Naive thymus-derived CD4-positive, alpha-beta T cell (primary cell): ENCODE measurements at regions not wholly inside any gene's neighbourhood (a gene's known extent, or its start where the extent isn't known, plus 50 kb on each side); places are given as distances from the start of the nearest gene placed in this dataset.
"Not testable (repeated sequence)": the region's sequence is repeated elsewhere in the genome, so short reads cannot be mapped to it uniquely, and the experiment has no call there.

Experiments
- ATAC-seq: fragments of 150-1000 bp; cut with Tn5 transposase; 2 replicates; pipeline ENCODE4 v1.10.0; 2021; ENCODE audit warnings: mild to moderate bottlenecking, moderate library complexity
- CTCF ChIA-PET: fragments of 350-600 bp; sonication (Branson Sonifier 250); formaldehyde crosslinking; loops from one replicate; lab custom pipeline; 2021; ENCODE audit warnings: antibody characterized with exemption; lab: Charles Lee
- POLR2A ChIA-PET: fragments of 350-600 bp; sonication (Branson Sonifier 250); formaldehyde crosslinking; loops from one replicate; lab custom pipeline; 2021; ENCODE audit warnings: antibody characterized with exemption, inconsistent platforms; lab: Charles Lee
- DNase-seq, 9 donors: peaks; one replicate each; pipeline versions ENCODE4 v3.0.0 to v3.0.0-alpha.2; 2020 to 2022; ENCODE audit warnings: mixed read lengths in 1 of 9
- H3K27ac ChIP-seq: one replicate; pipeline ENCODE4 v1.7.0; 2013; ENCODE audit warnings: mild to moderate bottlenecking, low read depth, low read length, moderate library complexity
- H3K27me3 ChIP-seq, 2 donors: one replicate each; pipeline ENCODE4 v1.7.0; 2013; ENCODE audit warnings: low read length in 2 of 2, mild to moderate bottlenecking in 2 of 2, moderate library complexity in 2 of 2; ENCODE audit not compliant: control insufficient read depth in 2 of 2, insufficient read depth in 2 of 2
- H3K36me3 ChIP-seq, 3 experiments: 1 replicate in 2 of 3; 2 replicates in 1 of 3; pipeline ENCODE4 v1.7.0; 2013; ENCODE audit warnings: low read length in 3 of 3, mild to moderate bottlenecking in 3 of 3, moderate library complexity in 1 of 3; ENCODE audit not compliant: insufficient read depth in 3 of 3, control insufficient read depth in 2 of 3
- H3K4me1 ChIP-seq, 2 donors: one replicate each; pipeline ENCODE4 v1.7.0; 2013; ENCODE audit warnings: low read length in 2 of 2, mild to moderate bottlenecking in 2 of 2, moderate library complexity in 1 of 2; ENCODE audit not compliant: control insufficient read depth in 2 of 2, insufficient read depth in 2 of 2
- H3K4me3 ChIP-seq: 2 replicates; pipeline ENCODE4 v1.7.0; 2013; ENCODE audit warnings: mild to moderate bottlenecking, low read length
- H3K9me3 ChIP-seq, 3 experiments: 1 replicate in 2 of 3; 2 replicates in 1 of 3; pipeline ENCODE4 v1.7.0; 2013; ENCODE audit warnings: low read length in 3 of 3; ENCODE audit not compliant: control insufficient read depth in 2 of 3
- H3K27ac Mint-ChIP-seq, 9 donors: one replicate each; pipeline ENCODE4 v1.8.0; 2020 to 2022; ENCODE audit warnings: mixed read lengths in 9 of 9, mild to moderate bottlenecking in 8 of 9, moderate library complexity in 5 of 9, inconsistent platforms in 2 of 9
- H3K27me3 Mint-ChIP-seq, 5 donors: one replicate each; pipeline ENCODE4 v1.8.0; 2021 to 2022; ENCODE audit warnings: mixed read lengths in 5 of 5, mild to moderate bottlenecking in 1 of 5
- H3K36me3 Mint-ChIP-seq, 5 donors: one replicate each; pipeline ENCODE4 v1.8.0; 2020 to 2022; ENCODE audit warnings: mixed read lengths in 5 of 5, mild to moderate bottlenecking in 3 of 5, inconsistent platforms in 1 of 5
- H3K4me1 Mint-ChIP-seq, 7 donors: one replicate each; pipeline ENCODE4 v1.8.0; 2020 to 2022; ENCODE audit warnings: mixed read lengths in 7 of 7, mild to moderate bottlenecking in 3 of 7, inconsistent platforms in 1 of 7
- H3K4me3 Mint-ChIP-seq, 10 donors: one replicate each; pipeline ENCODE4 v1.8.0; 2020 to 2022; ENCODE audit warnings: mild to moderate bottlenecking in 10 of 10, mixed read lengths in 10 of 10, moderate library complexity in 6 of 10, inconsistent platforms in 2 of 10
- H3K9me3 Mint-ChIP-seq, 11 donors: one replicate each; pipeline ENCODE4 v1.8.0; 2020 to 2022; ENCODE audit warnings: mixed read lengths in 11 of 11, mild to moderate bottlenecking in 4 of 11, inconsistent platforms in 1 of 11, moderate library complexity in 1 of 11
- intact Hi-C, 2 donors: fragments of 100-400 bp; cut with micrococcal nuclease; formaldehyde crosslinking; loops; one replicate each; pipeline ENCODE4 v1.15.1; 2023

DNA sequence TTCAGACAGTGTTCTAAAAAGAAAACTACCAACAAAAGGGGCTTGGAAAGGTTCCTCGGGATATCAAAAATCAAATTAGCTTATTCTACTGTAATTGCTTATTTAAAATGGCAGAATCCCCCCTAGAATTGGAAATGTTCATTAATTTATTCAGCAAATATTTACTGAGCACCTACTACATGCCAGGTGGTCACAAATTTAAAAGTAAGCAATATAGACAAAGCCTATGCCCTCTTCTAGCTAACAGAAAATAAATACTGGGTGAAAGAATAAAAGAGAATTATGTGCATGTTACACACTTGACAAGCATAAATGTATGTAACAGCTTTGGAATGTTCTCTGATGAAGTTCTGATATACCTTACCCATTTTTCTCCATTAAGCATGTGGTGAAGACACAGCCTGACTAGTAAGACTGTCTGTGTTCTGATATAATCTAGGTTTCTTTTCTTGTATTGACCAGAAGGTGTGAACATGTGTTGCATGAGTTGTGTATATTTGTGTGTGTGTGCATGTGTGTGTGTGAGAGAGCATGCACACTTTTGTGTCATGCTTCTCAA lies 606.7 kb upstream of the CITED2 start:
- H3K36me3 ChIP-seq: no peaks in the 10 kb centered on the region
- H3K27me3 ChIP-seq: no peaks in the 10 kb centered on the region
- H3K4me3 Mint-ChIP-seq: no peak overlapping the region
- intact Hi-C loops: no loop called here
- H3K27me3 Mint-ChIP-seq: peaks cover 0 to 16% (median 12%) of the 10 kb centered on the region in 5 donors
- DNase-seq (no peak), ATAC-seq (no peak)
- H3K36me3 Mint-ChIP-seq: no peaks in the 10 kb centered on the region
- H3K9me3 ChIP-seq: no peaks in the 10 kb centered on the region
- H3K4me1 Mint-ChIP-seq: peaks cover 0 to 10% (median 8%) of the 10 kb centered on the region in 7 donors
- peak overlapping the region in 1 of 9 donors; percentile 10 for H3K27ac Mint-ChIP-seq
- CTCF ChIA-PET: interaction anchor here (0.8 kb wide), 1 partner anchor 612 kb away, joined by 3 read pairs; no protein-coding TSS in a partner anchor
- no peaks in the 10 kb centered on the region for H3K4me1 ChIP-seq
- H3K4me3 ChIP-seq: no peak overlapping the region
- POLR2A ChIA-PET: no interaction called here
- no peaks in the 10 kb centered on the region for H3K9me3 Mint-ChIP-seq
- no peak overlapping the region for H3K27ac ChIP-seq

DNA sequence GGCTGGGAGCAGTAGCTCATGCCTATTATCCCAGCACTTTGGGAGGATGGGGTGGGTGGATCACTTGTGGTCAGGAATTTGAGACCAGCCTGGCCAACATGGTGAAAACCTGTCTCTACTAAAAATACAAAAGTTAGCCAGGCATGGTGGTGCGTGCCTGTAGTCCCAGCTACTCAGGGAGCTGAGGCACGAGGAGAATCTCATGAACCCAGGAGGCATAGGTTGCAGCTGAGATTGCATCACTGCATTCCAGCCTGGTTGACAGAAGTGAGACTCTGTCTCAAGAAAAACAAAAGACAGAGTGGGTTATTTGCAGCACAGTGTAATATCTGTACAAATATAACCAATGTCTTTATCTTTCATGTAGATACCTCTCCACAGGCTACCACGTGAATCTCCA lies 606.2 kb upstream of the CITED2 start:
- H3K9me3 Mint-ChIP-seq, H3K9me3 ChIP-seq, intact Hi-C loops, ATAC-seq, H3K4me3 Mint-ChIP-seq, H3K4me3 ChIP-seq, H3K27me3 ChIP-seq, H3K27ac Mint-ChIP-seq, H3K27ac ChIP-seq, H3K36me3 Mint-ChIP-seq, H3K4me1 ChIP-seq, H3K36me3 ChIP-seq, DNase-seq: not testable (repeated sequence)
- ChIA-PET CTCF (interaction anchor here (0.8 kb wide), 1 partner anchor 611 kb away, joined by 3 read pairs; no protein-coding TSS in a partner anchor), POLR2A (interaction anchor here (0.6 kb wide), 1 partner anchor 127 kb away, joined by 3 read pairs; no protein-coding TSS in a partner anchor)
- Mint-ChIP-seq H3K27me3 (peaks cover 0 to 18% (median 16%) of the 10 kb centered on the region in 5 donors), H3K4me1 (peaks cover 0 to 10% (median 8%) of the 10 kb centered on the region in 7 donors)

DNA sequence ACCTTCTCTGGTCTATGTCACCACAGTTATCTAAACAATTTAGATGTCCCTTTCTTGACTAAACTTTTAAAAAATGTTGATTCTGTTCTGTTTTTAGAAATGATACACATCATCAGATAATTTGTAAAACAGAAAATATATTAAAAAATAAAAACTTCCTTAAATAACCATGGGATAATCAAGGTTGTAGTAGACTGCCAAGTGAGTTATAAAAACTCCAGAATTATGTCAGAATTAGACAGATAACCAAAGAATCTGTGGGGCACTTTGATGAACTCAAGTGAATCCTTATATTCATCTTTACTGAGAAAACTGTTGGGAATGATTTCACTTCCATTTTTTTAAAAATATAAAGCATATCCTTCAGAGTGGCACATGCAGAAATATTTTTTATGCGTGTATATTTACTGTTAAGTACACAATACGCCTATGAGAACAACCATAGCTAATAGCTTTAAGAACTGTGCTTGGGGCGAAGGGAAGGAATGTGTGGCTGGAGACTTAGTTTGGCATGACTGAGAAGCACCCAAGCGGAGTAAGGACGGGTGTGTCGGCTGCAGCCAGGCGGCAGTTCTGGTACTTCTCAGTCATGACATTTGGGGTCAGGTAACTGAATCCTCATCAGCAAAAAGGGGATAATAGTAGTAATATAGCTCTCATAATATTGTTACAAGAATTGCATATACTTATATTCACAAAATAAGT lies 604.7 kb upstream of the CITED2 start:
- H3K9me3 ChIP-seq: no peaks in the 10 kb centered on the region
- no peaks in the 10 kb centered on the region for H3K27me3 ChIP-seq
- POLR2A ChIA-PET: no interaction called here
- H3K4me3 ChIP-seq: no peak overlapping the region
- DNase-seq: no peak
- Mint-ChIP-seq H3K36me3 (no peaks in the 10 kb centered on the region), H3K4me3 (no peak overlapping the region), H3K9me3 (no peaks in the 10 kb centered on the region), H3K4me1 (peaks cover 0 to 10% (median 6%) of the 10 kb centered on the region in 7 donors), H3K27me3 (peaks cover 0 to 19% (median 6%) of the 10 kb centered on the region in 5 donors), H3K27ac (no peak overlapping the region)
- no peak for ATAC-seq
- intact Hi-C loops: no loop called here
- no peaks in the 10 kb centered on the region for H3K36me3 ChIP-seq
- CTCF ChIA-PET: no interaction called here
- H3K4me1 ChIP-seq: no peaks in the 10 kb centered on the region
- H3K27ac ChIP-seq: no peak overlapping the region

DNA sequence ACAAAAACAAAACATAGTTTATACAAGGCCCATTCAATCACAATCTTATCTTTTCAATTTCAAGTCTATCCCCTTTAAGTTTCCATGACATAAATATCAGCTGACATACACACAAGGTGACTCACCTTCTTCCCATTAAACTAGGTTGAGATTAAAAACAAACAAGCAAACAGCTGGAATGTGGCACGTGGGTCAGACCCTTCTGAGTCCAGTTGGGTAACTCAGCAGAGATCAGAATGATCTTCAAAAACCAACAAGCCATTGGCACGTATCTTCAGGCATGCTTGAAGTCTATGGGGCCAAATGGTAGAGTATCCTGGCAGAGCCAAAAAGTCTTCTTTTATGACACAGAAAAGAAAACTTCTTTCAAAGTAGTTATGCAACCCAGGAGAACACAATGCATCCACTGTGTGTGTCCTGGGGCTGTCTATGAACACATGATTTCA lies 603.5 kb upstream of the CITED2 start:
- H3K4me1 ChIP-seq: no peaks in the 10 kb centered on the region
- intact Hi-C loops: no loop called here
- H3K36me3 ChIP-seq: no peaks in the 10 kb centered on the region
- POLR2A ChIA-PET: no interaction called here
- H3K4me3 ChIP-seq: no peak overlapping the region
- H3K27me3 Mint-ChIP-seq: peaks cover 0 to 22% (median 10%) of the 10 kb centered on the region in 5 donors
- ATAC-seq (no peak), DNase-seq (no peak)
- CTCF ChIA-PET: no interaction called here
- H3K27ac Mint-ChIP-seq: no peak overlapping the region
- H3K27ac ChIP-seq: no peak overlapping the region
- H3K36me3 Mint-ChIP-seq: no peaks in the 10 kb centered on the region
- H3K4me1 Mint-ChIP-seq: peaks cover 0 to 10% (median 6%) of the 10 kb centered on the region in 7 donors
- no peaks in the 10 kb centered on the region for H3K27me3 ChIP-seq
- H3K4me3 Mint-ChIP-seq: no peak overlapping the region
- H3K9me3 Mint-ChIP-seq: no peaks in the 10 kb centered on the region
- H3K9me3 ChIP-seq: no peaks in the 10 kb centered on the region

DNA sequence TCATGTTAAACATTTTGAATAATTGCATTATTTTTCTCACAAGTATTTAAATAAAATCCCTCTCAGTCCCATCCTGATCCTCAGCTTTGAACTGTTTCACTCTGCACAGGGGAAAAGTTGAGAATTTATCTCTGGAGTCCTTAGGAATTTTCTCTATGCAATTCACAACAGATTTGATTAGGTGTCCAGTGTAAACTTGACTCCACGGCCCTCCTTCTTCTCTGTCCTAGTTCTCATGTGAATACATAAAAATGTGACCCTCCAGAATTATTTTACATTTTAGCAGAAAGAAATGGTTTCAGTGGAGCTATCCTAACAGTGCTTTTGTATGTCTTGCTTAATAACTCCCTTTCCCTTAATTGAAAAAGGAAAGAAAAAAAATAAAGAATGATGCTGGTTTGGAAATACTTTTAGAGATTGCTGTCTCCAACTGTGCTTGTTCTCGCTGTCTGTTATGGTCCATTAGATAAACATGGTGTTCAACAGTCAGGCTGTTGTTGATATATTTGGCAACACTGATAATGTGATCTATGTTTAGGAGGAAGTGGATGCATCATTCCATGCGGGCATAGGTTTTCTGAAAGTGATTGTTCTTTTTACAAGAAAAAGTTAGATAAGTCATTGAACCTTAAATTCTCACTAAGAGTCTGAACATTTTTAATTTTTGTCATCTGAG lies 599.4 kb upstream of the CITED2 start:
- ATAC-seq: no peak

DNA sequence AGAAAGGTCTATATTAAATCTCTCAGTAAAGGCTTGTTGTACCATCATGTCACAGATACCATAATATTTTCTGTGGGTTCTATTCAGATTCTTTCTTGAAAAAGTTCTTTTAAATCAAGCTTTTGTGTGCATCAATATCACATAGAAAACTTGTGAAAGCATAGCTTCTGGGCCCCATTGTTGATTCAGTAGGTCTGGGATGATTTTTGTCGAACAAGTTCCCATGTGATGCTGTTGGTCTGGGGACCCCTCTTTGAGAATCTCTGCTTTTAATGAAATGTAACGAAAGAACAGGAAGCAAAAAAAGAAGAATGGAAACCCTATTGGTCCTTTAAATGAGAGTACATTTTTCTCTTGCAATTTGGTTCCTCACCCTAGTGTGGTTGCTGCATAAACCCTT lies 597.7 kb upstream of the CITED2 start:
- no peak overlapping the region for H3K4me3 ChIP-seq
- no peak for DNase-seq
- intact Hi-C loops: no loop called here
- no peak for ATAC-seq
- H3K4me3 Mint-ChIP-seq: no peak overlapping the region
- H3K36me3 Mint-ChIP-seq: no peaks in the 10 kb centered on the region
- POLR2A ChIA-PET: no interaction called here
- no peak overlapping the region for H3K27ac Mint-ChIP-seq
- H3K9me3 ChIP-seq: no peaks in the 10 kb centered on the region
- H3K4me1 Mint-ChIP-seq: no peaks in the 10 kb centered on the region
- peaks cover 0 to 18% (median 10%) of the 10 kb centered on the region in 5 donors for H3K27me3 Mint-ChIP-seq
- CTCF ChIA-PET: no interaction called here
- no peaks in the 10 kb centered on the region for H3K9me3 Mint-ChIP-seq
- H3K4me1 ChIP-seq: no peaks in the 10 kb centered on the region
- H3K36me3 ChIP-seq: no peaks in the 10 kb centered on the region
- no peaks in the 10 kb centered on the region for H3K27me3 ChIP-seq
- no peak overlapping the region for H3K27ac ChIP-seq

More for the DNA sequence above, 599.4 kb upstream of the CITED2 start:
- Histone ChIP-seq H3K27me3 (no peaks in the 10 kb centered on the region), H3K9me3 (no peaks in the 10 kb centered on the region), H3K27ac (no peak overlapping the region), H3K4me3 (no peak overlapping the region), H3K36me3 (no peaks in the 10 kb centered on the region), H3K4me1 (no peaks in the 10 kb centered on the region)
- ChIA-PET POLR2A (no interaction called here), CTCF (no interaction called here)
- Mint-ChIP-seq H3K4me1 (no peaks in the 10 kb centered on the region), H3K4me3 (no peak overlapping the region), H3K27me3 (peaks cover 0 to 22% (median 10%) of the 10 kb centered on the region in 5 donors), H3K9me3 (no peaks in the 10 kb centered on the region), H3K36me3 (no peaks in the 10 kb centered on the region), H3K27ac (no peak overlapping the region)
- intact Hi-C loops: no loop called here
- DNase-seq: no peak
